ENCODE measurements at regions not wholly inside any gene's neighbourhood (a gene's known extent, or its start where the extent isn't known, plus 50 kb on each side); places are given as distances from the start of the nearest gene placed in this dataset.

GRCh38 chr18:45291621-45292615 is 323.4 kb upstream of the SLC14A2 start:
- no peak overlapping the region for H3K4me3 ChIP-seq
- intact Hi-C loops (cut with DNase I), result no loop called here
- TF ChIP-seq EP300 (IDR thresholded peaks at IDR 0.05), result no peak
- TF ChIP-seq CTCF (IDR thresholded peaks at IDR 0.05), result no peak
- no peak for TF ChIP-seq POLR2A (IDR thresholded peaks at IDR 0.05)
- no peak for TF ChIP-seq POLR2AphosphoS5 (IDR thresholded peaks at IDR 0.05)
- H3K4me1 ChIP-seq, result no peaks in the 10 kb centered on the region
- DNase-seq, result no peak
- H3K9me3 ChIP-seq, result no peaks in the 10 kb centered on the region
- no peaks in the 10 kb centered on the region for H3K36me3 ChIP-seq
- no peak overlapping the region for H3K27ac ChIP-seq
- H3K27me3 ChIP-seq, result no peaks in the 10 kb centered on the region
- WGBS, 2 donors, result 64 to 83% methylated on average over 17 of the region's 17 CpGs

- Histone ChIP-seq H3K36me3 (no peaks in the 10 kb centered on the region), H3K27me3 (no peaks in the 10 kb centered on the region), H3K4me1 (no peaks in the 10 kb centered on the region), H3K4me3 (no peak overlapping the region), H3K9me3 (no peaks in the 10 kb centered on the region), H3K27ac (no peak overlapping the region)
- no peak for DNase-seq
- 88 to 90% methylated on average over 6 of the region's 6 CpGs for WGBS, 2 donors
- TF ChIP-seq CTCF (IDR thresholded peaks at IDR 0.05) (no peak), EP300 (IDR thresholded peaks at IDR 0.05) (no peak), POLR2A (IDR thresholded peaks at IDR 0.05) (no peak), POLR2AphosphoS5 (IDR thresholded peaks at IDR 0.05) (no peak)
- intact Hi-C loops (cut with DNase I), result no loop called here
Measured at GRCh38 chr18:45295388-45295787, 319.9 kb upstream of the SLC14A2 start.

- WGBS, 2 donors, result 89 to 94% methylated on average over 3 of the region's 3 CpGs
- Histone ChIP-seq H3K4me3 (no peak overlapping the region), H3K27me3 (no peaks in the 10 kb centered on the region), H3K4me1 (no peaks in the 10 kb centered on the region), H3K9me3 (no peaks in the 10 kb centered on the region), H3K36me3 (no peaks in the 10 kb centered on the region), H3K27ac (no peak overlapping the region)
- intact Hi-C loops (cut with DNase I), result no loop called here
- no peak for DNase-seq
- TF ChIP-seq CTCF (IDR thresholded peaks at IDR 0.05) (no peak), POLR2A (IDR thresholded peaks at IDR 0.05) (no peak), EP300 (IDR thresholded peaks at IDR 0.05) (no peak), POLR2AphosphoS5 (IDR thresholded peaks at IDR 0.05) (no peak)
Measured at GRCh38 chr18:45298986-45299385, 316.3 kb upstream of the SLC14A2 start.

- no peak overlapping the region for H3K27ac ChIP-seq
- no peaks in the 10 kb centered on the region for H3K36me3 ChIP-seq
- H3K27me3 ChIP-seq, result no peaks in the 10 kb centered on the region
- WGBS, 2 donors, result 68 to 85% methylated on average over 7 of the region's 7 CpGs
- no peaks in the 10 kb centered on the region for H3K4me1 ChIP-seq
- no peak for TF ChIP-seq CTCF (IDR thresholded peaks at IDR 0.05)
- TF ChIP-seq EP300 (IDR thresholded peaks at IDR 0.05), result no peak
- TF ChIP-seq POLR2A (IDR thresholded peaks at IDR 0.05), result no peak
- no peak for TF ChIP-seq POLR2AphosphoS5 (IDR thresholded peaks at IDR 0.05)
- H3K9me3 ChIP-seq, result no peaks in the 10 kb centered on the region
- no peak for DNase-seq
- intact Hi-C loops (cut with DNase I), result no loop called here
- H3K4me3 ChIP-seq, result no peak overlapping the region
Measured at GRCh38 chr18:45303026-45303425, 312.2 kb upstream of the SLC14A2 start.
